GM23338 (cell line): ENCODE measurements at regions not wholly inside any gene's neighbourhood (a gene's known extent, or its start where the extent isn't known, plus 50 kb on each side); places are given as distances from the start of the nearest gene placed in this dataset.

ENCODE experiments used
- ATAC-seq: fragments of 200-7000 bp; cut with Tn5 transposase; 3 replicates; pipeline ENCODE4 v1.9.1; 2020
- DNase-seq: peaks from one replicate; pipeline ENCODE4 v3.0.0-alpha.2; 2015; ENCODE audit warnings: low spot score
- H2AFZ ChIP-seq: fragments of 200-600 bp; sonication (generic); 2 replicates; pipeline ENCODE4 v1.8.0; 2016; ENCODE audit warnings: antibody characterized with exemption, mild to moderate bottlenecking, moderate library complexity
- H3F3A ChIP-seq: fragments of 200-600 bp; sonication (generic); replicated peaks from 2 replicates; pipeline ENCODE4 v1.8.0; 2017; ENCODE audit warnings: antibody characterized with exemption, mixed run types, low read depth
- H3K27ac ChIP-seq: fragments of 200-600 bp; sonication (generic); 2 replicates; pipeline ENCODE4 v1.6.1; 2016; ENCODE audit warnings: low read depth
- H3K27me3 ChIP-seq: fragments of 200-600 bp; sonication (generic); 2 replicates; pipeline ENCODE4 v1.8.0; 2016; ENCODE audit warnings: mild to moderate bottlenecking, mixed run types, moderate library complexity; ENCODE audit not compliant: insufficient read depth
- H3K36me3 ChIP-seq: fragments of 200-600 bp; sonication (generic); 2 replicates; pipeline ENCODE4 v1.8.0; 2016; ENCODE audit warnings: mild to moderate bottlenecking; ENCODE audit not compliant: insufficient read depth
- H3K4me1 ChIP-seq: fragments of 200-600 bp; sonication (generic); 2 replicates; pipeline ENCODE4 v1.8.0; 2016; ENCODE audit warnings: mild to moderate bottlenecking, moderate library complexity; ENCODE audit not compliant: insufficient read depth
- H3K4me2 ChIP-seq: fragments of 200-600 bp; sonication (generic); 2 replicates; pipeline ENCODE4 v1.7.1; 2017; ENCODE audit warnings: mixed run types
- H3K4me3 ChIP-seq: fragments of 200-600 bp; sonication (generic); 2 replicates; pipeline ENCODE4 v1.6.1; 2016; ENCODE audit warnings: mixed run types
- H3K79me2 ChIP-seq: fragments of 200-600 bp; sonication (generic); replicated peaks from 2 replicates; pipeline ENCODE4 v1.8.0; 2017; ENCODE audit warnings: mild to moderate bottlenecking; ENCODE audit not compliant: insufficient read depth
- H3K9me2 ChIP-seq: fragments of 200-600 bp; sonication (generic); 2 replicates; pipeline ENCODE4 v1.8.0; 2017; ENCODE audit not compliant: insufficient read depth
- H4K20me1 ChIP-seq: fragments of 200-600 bp; sonication (generic); replicated peaks from 2 replicates; pipeline ENCODE4 v1.8.0; 2017; ENCODE audit warnings: mild to moderate bottlenecking; ENCODE audit not compliant: insufficient read depth
- H3K27ac Mint-ChIP-seq: 2 replicates; pipeline ENCODE4 v1.8.0; 2020; ENCODE audit warnings: inconsistent platforms, mild to moderate bottlenecking, moderate library complexity, mixed read lengths
- H3K27me3 Mint-ChIP-seq: 3 replicates; pipeline ENCODE4 v1.8.0; 2022; ENCODE audit warnings: low read depth, mild to moderate bottlenecking, moderate library complexity, mixed read lengths, inconsistent platforms; ENCODE audit not compliant: insufficient read depth, poor library complexity
- H3K36me3 Mint-ChIP-seq: 3 replicates; pipeline ENCODE4 v1.8.0; 2021; ENCODE audit warnings: low read depth, mild to moderate bottlenecking, inconsistent platforms, moderate library complexity, mixed read lengths
- H3K4me1 Mint-ChIP-seq: 3 replicates; pipeline ENCODE4 v1.8.0; 2020; ENCODE audit warnings: mild to moderate bottlenecking, inconsistent platforms, mixed read lengths
- H3K4me3 Mint-ChIP-seq: 3 replicates; pipeline ENCODE4 v1.8.0; 2021; ENCODE audit warnings: moderate library complexity, mild to moderate bottlenecking, inconsistent platforms, mixed read lengths
- H3K9me3 Mint-ChIP-seq: 3 replicates; pipeline ENCODE4 v1.8.0; 2020; ENCODE audit warnings: moderate library complexity, mild to moderate bottlenecking, inconsistent platforms, mixed read lengths
- CREB1 ChIP-seq: fragments of 250-450 bp; sonication (Bioruptor Pico); IDR thresholded peaks from 2 replicates; pipeline ENCODE4 v1.5.0; 2020; ENCODE audit warnings: low read depth, mild to moderate bottlenecking, moderate library complexity
- CTCF ChIP-seq, 2 experiments: fragments of 200-600 bp in 1 of 2; sonication (generic) in 1 of 2; conservative IDR thresholded peaks; 2 replicates each; pipeline versions ENCODE4 v1.5.1 to v1.6.1; 2016 to 2017; ENCODE audit warnings: antibody characterized with exemption in 2 of 2, low read depth in 2 of 2, mild to moderate bottlenecking in 2 of 2, moderate library complexity in 1 of 2
- EZH2 ChIP-seq: fragments of 200-600 bp; sonication (generic); IDR thresholded peaks from one replicate; pipeline ENCODE4 v1.8.0; 2017; ENCODE audit warnings: antibody characterized with exemption, mild to moderate bottlenecking, low read depth; ENCODE audit not compliant: unreplicated experiment
- EZH2phosphoT487 ChIP-seq: fragments of 200-600 bp; sonication (generic); IDR thresholded peaks from one replicate; pipeline ENCODE4 v1.8.1; 2018; ENCODE audit warnings: antibody characterized with exemption; ENCODE audit not compliant: unreplicated experiment
- JUNB ChIP-seq: IDR thresholded peaks from one replicate; pipeline ENCODE4 v1.6.1; 2016; ENCODE audit warnings: antibody characterized with exemption; ENCODE audit not compliant: unreplicated experiment
- POLR2AphosphoS5 ChIP-seq: IDR thresholded peaks from 2 replicates; pipeline ENCODE4 v1.6.1; 2016; ENCODE audit warnings: antibody characterized with exemption, low read depth
- REST ChIP-seq: IDR thresholded peaks from one replicate; pipeline ENCODE4 v1.6.1; 2018; ENCODE audit warnings: antibody characterized with exemption; ENCODE audit not compliant: unreplicated experiment
- STAT1 ChIP-seq: IDR thresholded peaks from one replicate; pipeline ENCODE4 v1.6.1; 2016; ENCODE audit warnings: antibody characterized with exemption; ENCODE audit not compliant: unreplicated experiment
- ZNF331 ChIP-seq: fragments of 250-450 bp; sonication (Bioruptor Pico); IDR thresholded peaks from 2 replicates; pipeline ENCODE4 v1.5.0; 2020; ENCODE audit warnings: low read depth, mild to moderate bottlenecking, moderate library complexity
- TF ChIP-seq, protein P1 (sequence below): IDR thresholded peaks from 2 replicates; pipeline ENCODE4 v1.6.1; 2016; ENCODE audit warnings: antibody characterized with exemption
- TF ChIP-seq, protein P2 (sequence below): fragments of 250-450 bp; sonication (Bioruptor Pico); IDR thresholded peaks from 2 replicates; pipeline ENCODE4 v1.5.0; 2020; ENCODE audit warnings: mild to moderate bottlenecking, moderate library complexity

GRCh38 chr12:58596381-58596780, 323.9 kb downstream of the LRIG3 start (continued):
- TF ChIP-seq REST (no peak), STAT1 (no peak), JUNB (no peak), EZH2phosphoT487 (no peak), POLR2AphosphoS5 (no peak)
- TF ChIP-seq, protein P1, sequence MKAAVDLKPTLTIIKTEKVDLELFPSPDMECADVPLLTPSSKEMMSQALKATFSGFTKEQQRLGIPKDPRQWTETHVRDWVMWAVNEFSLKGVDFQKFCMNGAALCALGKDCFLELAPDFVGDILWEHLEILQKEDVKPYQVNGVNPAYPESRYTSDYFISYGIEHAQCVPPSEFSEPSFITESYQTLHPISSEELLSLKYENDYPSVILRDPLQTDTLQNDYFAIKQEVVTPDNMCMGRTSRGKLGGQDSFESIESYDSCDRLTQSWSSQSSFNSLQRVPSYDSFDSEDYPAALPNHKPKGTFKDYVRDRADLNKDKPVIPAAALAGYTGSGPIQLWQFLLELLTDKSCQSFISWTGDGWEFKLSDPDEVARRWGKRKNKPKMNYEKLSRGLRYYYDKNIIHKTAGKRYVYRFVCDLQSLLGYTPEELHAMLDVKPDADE: no peak

DNA sequence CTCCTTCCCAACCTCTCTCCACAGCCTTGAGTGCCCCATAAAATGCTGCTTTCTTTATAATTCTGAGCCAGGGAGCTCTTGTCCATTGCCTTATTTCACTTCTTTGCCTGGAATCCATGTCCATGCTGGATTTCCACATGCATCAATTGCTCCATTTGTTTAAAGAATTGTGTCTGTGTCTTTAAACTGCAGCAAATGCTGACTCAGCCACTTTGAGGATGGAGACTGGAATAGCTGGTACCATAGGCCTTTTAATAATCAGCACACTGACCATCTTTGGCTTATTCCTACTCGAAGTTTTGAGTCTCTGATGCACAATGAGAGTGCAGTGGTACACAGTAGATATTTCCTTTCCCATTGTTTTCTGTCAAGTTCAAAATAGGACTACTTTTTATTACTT, 318.8 kb downstream of the LRIG3 start:
- Mint-ChIP-seq H3K27ac (no peak overlapping the region), H3K9me3 (no peaks in the 10 kb centered on the region), H3K4me1 (no peaks in the 10 kb centered on the region), H3K36me3 (no peaks in the 10 kb centered on the region), H3K4me3 (no peak overlapping the region), H3K27me3 (no peaks in the 10 kb centered on the region)
- Histone ChIP-seq H2AFZ (no peak overlapping the region), H4K20me1 (no peaks in the 10 kb centered on the region), H3K9me2 (no peaks in the 10 kb centered on the region), H3K4me2 (no peak overlapping the region), H3F3A (no peaks in the 10 kb centered on the region), H3K27me3 (no peaks in the 10 kb centered on the region), H3K4me3 (no peak overlapping the region), H3K27ac (no peak overlapping the region), H3K4me1 (no peaks in the 10 kb centered on the region), H3K36me3 (no peaks in the 10 kb centered on the region), H3K79me2 (no peaks in the 10 kb centered on the region)
- ATAC-seq (no peak), DNase-seq (no peak)
- no peak for TF ChIP-seq CREB1 (CRISPR knock-in tag)
- TF ChIP-seq, protein P2, sequence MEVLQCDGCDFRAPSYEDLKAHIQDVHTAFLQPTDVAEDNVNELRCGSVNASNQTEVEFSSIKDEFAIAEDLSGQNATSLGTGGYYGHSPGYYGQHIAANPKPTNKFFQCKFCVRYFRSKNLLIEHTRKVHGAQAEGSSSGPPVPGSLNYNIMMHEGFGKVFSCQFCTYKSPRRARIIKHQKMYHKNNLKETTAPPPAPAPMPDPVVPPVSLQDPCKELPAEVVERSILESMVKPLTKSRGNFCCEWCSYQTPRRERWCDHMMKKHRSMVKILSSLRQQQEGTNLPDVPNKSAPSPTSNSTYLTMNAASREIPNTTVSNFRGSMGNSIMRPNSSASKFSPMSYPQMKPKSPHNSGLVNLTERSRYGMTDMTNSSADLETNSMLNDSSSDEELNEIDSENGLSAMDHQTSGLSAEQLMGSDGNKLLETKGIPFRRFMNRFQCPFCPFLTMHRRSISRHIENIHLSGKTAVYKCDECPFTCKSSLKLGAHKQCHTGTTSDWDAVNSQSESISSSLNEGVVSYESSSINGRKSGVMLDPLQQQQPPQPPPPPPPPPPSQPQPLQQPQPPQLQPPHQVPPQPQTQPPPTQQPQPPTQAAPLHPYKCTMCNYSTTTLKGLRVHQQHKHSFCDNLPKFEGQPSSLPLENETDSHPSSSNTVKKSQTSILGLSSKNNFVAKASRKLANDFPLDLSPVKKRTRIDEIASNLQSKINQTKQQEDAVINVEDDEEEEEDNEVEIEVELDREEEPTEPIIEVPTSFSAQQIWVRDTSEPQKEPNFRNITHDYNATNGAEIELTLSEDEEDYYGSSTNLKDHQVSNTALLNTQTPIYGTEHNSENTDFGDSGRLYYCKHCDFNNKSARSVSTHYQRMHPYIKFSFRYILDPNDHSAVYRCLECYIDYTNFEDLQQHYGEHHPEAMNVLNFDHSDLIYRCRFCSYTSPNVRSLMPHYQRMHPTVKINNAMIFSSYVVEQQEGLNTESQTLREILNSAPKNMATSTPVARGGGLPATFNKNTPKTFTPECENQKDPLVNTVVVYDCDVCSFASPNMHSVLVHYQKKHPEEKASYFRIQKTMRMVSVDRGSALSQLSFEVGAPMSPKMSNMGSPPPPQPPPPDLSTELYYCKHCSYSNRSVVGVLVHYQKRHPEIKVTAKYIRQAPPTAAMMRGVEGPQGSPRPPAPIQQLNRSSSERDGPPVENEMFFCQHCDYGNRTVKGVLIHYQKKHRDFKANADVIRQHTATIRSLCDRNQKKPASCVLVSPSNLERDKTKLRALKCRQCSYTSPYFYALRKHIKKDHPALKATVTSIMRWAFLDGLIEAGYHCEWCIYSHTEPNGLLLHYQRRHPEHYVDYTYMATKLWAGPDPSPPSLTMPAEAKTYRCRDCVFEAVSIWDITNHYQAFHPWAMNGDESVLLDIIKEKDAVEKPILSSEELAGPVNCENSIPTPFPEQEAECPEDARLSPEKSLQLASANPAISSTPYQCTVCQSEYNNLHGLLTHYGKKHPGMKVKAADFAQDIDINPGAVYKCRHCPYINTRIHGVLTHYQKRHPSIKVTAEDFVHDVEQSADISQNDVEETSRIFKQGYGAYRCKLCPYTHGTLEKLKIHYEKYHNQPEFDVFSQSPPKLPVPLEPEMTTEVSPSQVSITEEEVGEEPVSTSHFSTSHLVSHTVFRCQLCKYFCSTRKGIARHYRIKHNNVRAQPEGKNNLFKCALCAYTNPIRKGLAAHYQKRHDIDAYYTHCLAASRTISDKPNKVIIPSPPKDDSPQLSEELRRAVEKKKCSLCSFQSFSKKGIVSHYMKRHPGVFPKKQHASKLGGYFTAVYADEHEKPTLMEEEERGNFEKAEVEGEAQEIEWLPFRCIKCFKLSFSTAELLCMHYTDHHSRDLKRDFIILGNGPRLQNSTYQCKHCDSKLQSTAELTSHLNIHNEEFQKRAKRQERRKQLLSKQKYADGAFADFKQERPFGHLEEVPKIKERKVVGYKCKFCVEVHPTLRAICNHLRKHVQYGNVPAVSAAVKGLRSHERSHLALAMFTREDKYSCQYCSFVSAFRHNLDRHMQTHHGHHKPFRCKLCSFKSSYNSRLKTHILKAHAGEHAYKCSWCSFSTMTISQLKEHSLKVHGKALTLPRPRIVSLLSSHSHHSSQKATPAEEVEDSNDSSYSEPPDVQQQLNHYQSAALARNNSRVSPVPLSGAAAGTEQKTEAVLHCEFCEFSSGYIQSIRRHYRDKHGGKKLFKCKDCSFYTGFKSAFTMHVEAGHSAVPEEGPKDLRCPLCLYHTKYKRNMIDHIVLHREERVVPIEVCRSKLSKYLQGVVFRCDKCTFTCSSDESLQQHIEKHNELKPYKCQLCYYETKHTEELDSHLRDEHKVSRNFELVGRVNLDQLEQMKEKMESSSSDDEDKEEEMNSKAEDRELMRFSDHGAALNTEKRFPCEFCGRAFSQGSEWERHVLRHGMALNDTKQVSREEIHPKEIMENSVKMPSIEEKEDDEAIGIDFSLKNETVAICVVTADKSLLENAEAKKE (CRISPR knock-in tag): no peak
- TF ChIP-seq CTCF (conservative IDR thresholded peaks at IDR 0.05; ENCODE audit: low read depth in 2 of 2): no peak
- TF ChIP-seq, protein P1: no peak
- TF ChIP-seq ZNF331: no peak
- TF ChIP-seq EZH2: no peak
